ENCODE measurements at regions not wholly inside any gene's neighbourhood (a gene's known extent, or its start where the extent isn't known, plus 50 kb on each side); places are given as distances from the start of the nearest gene placed in this dataset.

DNA sequence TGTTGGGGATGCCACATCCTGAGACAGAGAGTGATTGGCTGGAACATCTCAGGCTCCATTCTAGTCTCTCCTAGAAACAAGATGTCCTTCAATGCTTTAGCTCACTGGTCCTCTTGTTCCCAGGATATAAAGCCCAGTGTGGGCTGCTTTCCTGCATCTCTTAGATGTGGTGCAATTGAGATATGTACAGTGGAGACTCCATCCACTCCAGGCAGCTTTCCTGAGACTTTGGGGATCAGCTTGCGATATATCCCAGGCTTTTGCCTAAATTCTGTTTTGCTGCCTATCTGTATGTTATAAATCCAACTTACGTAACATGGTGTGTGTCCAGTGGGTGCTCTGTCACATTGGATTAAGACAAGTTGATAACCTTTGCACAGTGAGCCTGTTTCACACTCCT, 264.9 kb downstream of the SUCLG1 start:
- H3K27me3 ChIP-seq (ENCODE audit: control insufficient read depth in 3 of 3, insufficient read depth in 3 of 3, low read length in 2 of 3) = no peaks in the 10 kb centered on the region
- no peak overlapping the region for H3K4me3 ChIP-seq
- 90 to 96% methylated on average over 2 of the region's 2 CpGs for WGBS, 2 donors
- no peak overlapping the region for H3K9ac ChIP-seq (ENCODE audit: insufficient read depth in 1 of 2, low read length in 2 of 2)
- H3K4me1 ChIP-seq (ENCODE audit: control insufficient read depth in 5 of 5, insufficient read depth in 5 of 5, low read length in 5 of 5) = peaks cover 0 to 8% (median 0%) of the 10 kb centered on the region in 5 donors
- H3K9me3 ChIP-seq (ENCODE audit: control insufficient read depth in 4 of 4, insufficient read depth in 3 of 4, low read length in 3 of 4) = no peaks in the 10 kb centered on the region
- H3K36me3 ChIP-seq (ENCODE audit: control insufficient read depth in 4 of 4, insufficient read depth in 4 of 4, low read length in 4 of 4) = no peaks in the 10 kb centered on the region
- ATAC-seq (ENCODE audit: insufficient read depth, low FRiP score) = no peak
- H3K27ac ChIP-seq (ENCODE audit: low read depth in 1 of 2, low read length in 1 of 2) = no peak overlapping the region
- TF ChIP-seq, protein P1, sequence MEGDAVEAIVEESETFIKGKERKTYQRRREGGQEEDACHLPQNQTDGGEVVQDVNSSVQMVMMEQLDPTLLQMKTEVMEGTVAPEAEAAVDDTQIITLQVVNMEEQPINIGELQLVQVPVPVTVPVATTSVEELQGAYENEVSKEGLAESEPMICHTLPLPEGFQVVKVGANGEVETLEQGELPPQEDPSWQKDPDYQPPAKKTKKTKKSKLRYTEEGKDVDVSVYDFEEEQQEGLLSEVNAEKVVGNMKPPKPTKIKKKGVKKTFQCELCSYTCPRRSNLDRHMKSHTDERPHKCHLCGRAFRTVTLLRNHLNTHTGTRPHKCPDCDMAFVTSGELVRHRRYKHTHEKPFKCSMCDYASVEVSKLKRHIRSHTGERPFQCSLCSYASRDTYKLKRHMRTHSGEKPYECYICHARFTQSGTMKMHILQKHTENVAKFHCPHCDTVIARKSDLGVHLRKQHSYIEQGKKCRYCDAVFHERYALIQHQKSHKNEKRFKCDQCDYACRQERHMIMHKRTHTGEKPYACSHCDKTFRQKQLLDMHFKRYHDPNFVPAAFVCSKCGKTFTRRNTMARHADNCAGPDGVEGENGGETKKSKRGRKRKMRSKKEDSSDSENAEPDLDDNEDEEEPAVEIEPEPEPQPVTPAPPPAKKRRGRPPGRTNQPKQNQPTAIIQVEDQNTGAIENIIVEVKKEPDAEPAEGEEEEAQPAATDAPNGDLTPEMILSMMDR (IDR thresholded peaks at IDR 0.05; ENCODE audit: control extremely low read depth, extremely low read depth) = no peak
- no peak for DNase-seq

DNA sequence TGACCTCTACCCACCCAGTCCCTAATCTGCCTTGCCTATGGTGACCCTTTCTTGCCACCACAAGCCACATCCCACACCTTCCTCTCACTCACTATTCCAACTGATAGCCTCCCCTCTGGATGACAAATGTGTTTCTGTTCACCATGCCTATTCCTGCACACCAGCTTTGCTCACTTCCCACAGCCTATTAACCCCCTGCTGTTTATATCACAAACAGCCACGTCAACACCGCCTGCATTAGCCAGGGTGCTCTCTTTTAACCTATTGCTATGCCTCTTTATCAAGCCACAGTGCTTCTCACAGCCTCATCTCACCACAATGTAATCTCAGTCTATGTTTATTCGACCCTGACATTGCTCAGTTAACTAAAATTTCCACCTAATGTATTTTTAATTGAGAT, 271.8 kb downstream of the SUCLG1 start:
- H3K9me3 ChIP-seq (ENCODE audit: control insufficient read depth in 4 of 4, insufficient read depth in 3 of 4, low read length in 3 of 4) = no peaks in the 10 kb centered on the region
- ATAC-seq (ENCODE audit: insufficient read depth, low FRiP score) (no peak), DNase-seq (no peak)
- TF ChIP-seq, protein P1 (IDR thresholded peaks at IDR 0.05; ENCODE audit: control extremely low read depth, extremely low read depth) = no peak
- 61 to 76% methylated on average over 3 of the region's 3 CpGs for WGBS, 2 donors
- H3K9ac ChIP-seq (ENCODE audit: insufficient read depth in 1 of 2, low read length in 2 of 2) = no peak overlapping the region
- no peaks in the 10 kb centered on the region for H3K4me1 ChIP-seq (ENCODE audit: control insufficient read depth in 5 of 5, insufficient read depth in 5 of 5, low read length in 5 of 5)
- H3K36me3 ChIP-seq (ENCODE audit: control insufficient read depth in 4 of 4, insufficient read depth in 4 of 4, low read length in 4 of 4) = no peaks in the 10 kb centered on the region
- no peaks in the 10 kb centered on the region for H3K27me3 ChIP-seq (ENCODE audit: control insufficient read depth in 3 of 3, insufficient read depth in 3 of 3, low read length in 2 of 3)
- H3K27ac ChIP-seq (ENCODE audit: low read depth in 1 of 2, low read length in 1 of 2) = no peak overlapping the region
- H3K4me3 ChIP-seq = no peak overlapping the region

DNA sequence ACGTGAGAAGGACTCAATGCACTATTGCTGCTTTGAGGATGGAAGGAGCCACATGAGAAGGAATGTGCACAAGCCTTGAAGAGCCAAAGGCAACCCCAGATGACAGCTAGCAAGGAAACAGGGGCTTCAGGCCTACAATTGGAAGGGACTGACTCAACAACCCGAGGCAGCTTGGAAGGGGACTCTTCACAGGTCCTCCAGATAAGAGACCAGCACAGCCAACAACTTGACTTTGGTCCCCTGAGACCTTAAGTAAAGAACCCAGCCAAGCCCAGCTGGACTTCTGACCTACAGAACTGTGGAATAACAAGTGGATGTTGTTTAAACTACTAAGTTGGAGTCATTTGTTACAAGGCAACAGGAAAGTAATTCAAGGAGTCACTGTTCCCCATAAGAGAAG, 277.2 kb downstream of the SUCLG1 start:
- 54 to 81% methylated on average over 2 of the region's 2 CpGs for WGBS, 2 donors
- TF ChIP-seq, protein P1 (IDR thresholded peaks at IDR 0.05; ENCODE audit: control extremely low read depth, extremely low read depth) = no peak
- DNase-seq (no peak), ATAC-seq (ENCODE audit: insufficient read depth, low FRiP score) (no peak)
- Histone ChIP-seq H3K27ac (ENCODE audit: low read depth in 1 of 2, low read length in 1 of 2) (no peak overlapping the region), H3K4me1 (ENCODE audit: control insufficient read depth in 5 of 5, insufficient read depth in 5 of 5, low read length in 5 of 5) (no peaks in the 10 kb centered on the region), H3K36me3 (ENCODE audit: control insufficient read depth in 4 of 4, insufficient read depth in 4 of 4, low read length in 4 of 4) (no peaks in the 10 kb centered on the region), H3K4me3 (no peak overlapping the region), H3K9ac (ENCODE audit: insufficient read depth in 1 of 2, low read length in 2 of 2) (no peak overlapping the region), H3K9me3 (ENCODE audit: control insufficient read depth in 4 of 4, insufficient read depth in 3 of 4, low read length in 3 of 4) (no peaks in the 10 kb centered on the region), H3K27me3 (ENCODE audit: control insufficient read depth in 3 of 3, insufficient read depth in 3 of 3, low read length in 2 of 3) (no peaks in the 10 kb centered on the region)

DNA sequence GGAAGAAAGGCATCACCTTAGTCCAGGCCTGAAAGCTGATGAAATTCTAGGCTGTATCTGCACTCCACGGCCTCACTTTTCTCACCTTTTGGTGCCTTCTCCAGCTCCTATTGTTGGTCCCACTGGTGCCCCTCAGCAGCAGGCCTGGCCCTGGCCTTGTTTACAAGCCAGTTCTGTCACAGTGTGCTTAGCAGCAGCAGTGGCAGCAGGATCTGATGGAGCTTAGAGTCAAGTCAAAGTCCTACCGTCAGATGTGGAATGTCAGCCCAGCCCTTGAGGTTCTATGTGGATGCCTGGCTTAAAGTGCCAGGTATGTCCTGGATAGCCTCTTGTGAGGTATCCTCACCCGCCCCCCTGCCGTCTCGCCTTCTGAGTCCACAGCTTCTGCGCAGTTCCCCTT, 281.3 kb downstream of the SUCLG1 start:
- H3K4me1 ChIP-seq (ENCODE audit: control insufficient read depth in 5 of 5, insufficient read depth in 5 of 5, low read length in 5 of 5) = no peaks in the 10 kb centered on the region
- TF ChIP-seq, protein P1 (IDR thresholded peaks at IDR 0.05; ENCODE audit: control extremely low read depth, extremely low read depth) = no peak
- ATAC-seq (ENCODE audit: insufficient read depth, low FRiP score) = no peak
- no peak overlapping the region for H3K4me3 ChIP-seq
- 75 to 77% methylated on average over 6 of the region's 6 CpGs for WGBS, 2 donors
- no peaks in the 10 kb centered on the region for H3K27me3 ChIP-seq (ENCODE audit: control insufficient read depth in 3 of 3, insufficient read depth in 3 of 3, low read length in 2 of 3)
- no peak overlapping the region for H3K9ac ChIP-seq (ENCODE audit: insufficient read depth in 1 of 2, low read length in 2 of 2)
- no peak for DNase-seq
- H3K9me3 ChIP-seq (ENCODE audit: control insufficient read depth in 4 of 4, insufficient read depth in 3 of 4, low read length in 3 of 4) = no peaks in the 10 kb centered on the region
- H3K27ac ChIP-seq (ENCODE audit: low read depth in 1 of 2, low read length in 1 of 2) = no peak overlapping the region
- H3K36me3 ChIP-seq (ENCODE audit: control insufficient read depth in 4 of 4, insufficient read depth in 4 of 4, low read length in 4 of 4) = no peaks in the 10 kb centered on the region
